H1 (cell line): ENCODE measurements at regions not wholly inside any gene's neighbourhood (a gene's known extent, or its start where the extent isn't known, plus 50 kb on each side); places are given as distances from the start of the nearest gene placed in this dataset.

Experiments
- CTCF ChIA-PET: fragments of 300-600 bp; sonication (Branson Sonifier 250); formaldehyde crosslinking; loops from one replicate; lab custom pipeline; 2021; ENCODE audit not compliant: partially characterized antibody; lab: Charles Lee
- POLR2A ChIA-PET: fragments of 300-600 bp; sonication (Branson Sonifier 250); formaldehyde crosslinking; loops from one replicate; lab custom pipeline; 2021; ENCODE audit warnings: inconsistent platforms; ENCODE audit not compliant: partially characterized antibody; lab: Charles Lee
- DNase-seq, 2 experiments: peaks; one replicate each; pipeline versions ENCODE4 v3.0.0 to v3.0.0-alpha.2; 2010 to 2022; ENCODE audit warnings: low spot score in 2 of 2, low read depth in 1 of 2, mixed read lengths in 1 of 2
- FAIRE-seq: peaks from 2 replicates; lab custom pipeline; 2011; peaks lifted over from hg19 to GRCh38; lab: Jason Lieb, UNC
- H2AFZ ChIP-seq: 2 replicates; pipeline ENCODE4 v1.8.1; 2012; ENCODE audit warnings: low read length, inconsistent platforms
- H2AK5ac ChIP-seq: 2 replicates; pipeline ENCODE4 v1.6.1; 2013; ENCODE audit warnings: low read depth, low read length
- H2BK120ac ChIP-seq: replicated peaks from 2 replicates; pipeline ENCODE3; 2013; ENCODE audit warnings: low read depth, low read length, inconsistent platforms
- H2BK12ac ChIP-seq: 2 replicates; pipeline ENCODE4 v1.6.1; 2013; ENCODE audit warnings: low read depth, low read length
- H2BK15ac ChIP-seq: 2 replicates; pipeline ENCODE4 v1.6.1; 2013; ENCODE audit warnings: low read length
- H2BK20ac ChIP-seq: 2 replicates; pipeline ENCODE4 v1.6.1; 2013; ENCODE audit warnings: low read length
- H2BK5ac ChIP-seq: 2 replicates; pipeline ENCODE4 v1.6.1; 2013; ENCODE audit warnings: low read depth, low read length
- H3K14ac ChIP-seq: 2 replicates; pipeline ENCODE4 v1.6.1; 2013; ENCODE audit warnings: inconsistent platforms; ENCODE audit not compliant: insufficient read length
- H3K18ac ChIP-seq: 2 replicates; pipeline ENCODE4 v1.6.1; 2013; ENCODE audit warnings: low read length; ENCODE audit errors: extremely low read depth
- H3K23ac ChIP-seq: 2 replicates; pipeline ENCODE4 v1.6.1; 2013; ENCODE audit warnings: inconsistent platforms; ENCODE audit not compliant: insufficient read length
- H3K23me2 ChIP-seq: 2 replicates; pipeline ENCODE4 v1.6.1; 2013; ENCODE audit warnings: low read depth, low read length
- H3K27ac ChIP-seq: 2 replicates; pipeline ENCODE4 v1.6.1; 2011; ENCODE audit warnings: low read depth, low read length, inconsistent platforms
- H3K27me3 ChIP-seq, 4 experiments: replicated peaks in 1 of 4; 1 replicate in 1 of 4; 2 replicates in 3 of 4; pipeline versions ENCODE4 v1.6.1 to v1.8.1; 2011 to 2013; ENCODE audit warnings: low read length in 3 of 4, mild to moderate bottlenecking in 3 of 4, inconsistent platforms in 2 of 4, mixed read lengths in 2 of 4, moderate library complexity in 1 of 4; ENCODE audit not compliant: control insufficient read depth in 3 of 4, insufficient read depth in 3 of 4; ENCODE audit errors: extremely low read depth in 1 of 4
- H3K36me3 ChIP-seq, 4 experiments: 2 replicates each; pipeline versions ENCODE4 v1.6.1 to v1.8.1; 2011 to 2013; ENCODE audit warnings: mild to moderate bottlenecking in 4 of 4, low read length in 3 of 4, moderate library complexity in 2 of 4, control low read depth in 1 of 4, inconsistent platforms in 1 of 4; ENCODE audit not compliant: insufficient read depth in 4 of 4, control insufficient read depth in 2 of 4
- H3K4ac ChIP-seq: replicated peaks from 2 replicates; pipeline ENCODE3; 2013; ENCODE audit warnings: low read length, low read depth, mixed read lengths, inconsistent platforms; ENCODE audit not compliant: insufficient read length
- H3K4me1 ChIP-seq, 4 experiments: replicated peaks in 1 of 4; 1 replicate in 1 of 4; 2 replicates in 3 of 4; pipeline versions ENCODE4 v1.6.1 to v1.8.1; 2011 to 2013; ENCODE audit warnings: low read length in 3 of 4, inconsistent platforms in 2 of 4, mixed read lengths in 1 of 4; ENCODE audit not compliant: insufficient read depth in 4 of 4, control insufficient read depth in 3 of 4
- H3K4me2 ChIP-seq, 2 experiments: 2 replicates each; pipeline versions ENCODE4 v1.6.1 to v1.8.1; 2011 to 2013; ENCODE audit warnings: low read depth in 2 of 2, low read length in 2 of 2, control low read depth in 1 of 2, inconsistent platforms in 1 of 2, mild to moderate bottlenecking in 1 of 2; ENCODE audit not compliant: insufficient read depth in 1 of 2
- H3K4me3 ChIP-seq, 4 experiments: fragments of 200-600, 300-600 bp in 1 of 4; sonication (generic), shearing (Covaris generic), sonication (Bioruptor Twin) in 1 of 4; 2 replicates each; pipeline versions ENCODE4 v1.5.1 to v1.8.1; 2011 to 2016; ENCODE audit warnings: low read length in 4 of 4, low read depth in 3 of 4, control low read depth in 2 of 4, inconsistent platforms in 2 of 4, mild to moderate bottlenecking in 2 of 4, mixed read lengths in 1 of 4, moderate library complexity in 1 of 4; ENCODE audit not compliant: insufficient read depth in 2 of 4; ENCODE audit errors: extremely low read depth in 1 of 4
- H3K56ac ChIP-seq: replicated peaks from 2 replicates; pipeline ENCODE3; 2013; ENCODE audit warnings: low read depth, mild to moderate bottlenecking, mixed read lengths, low read length, inconsistent platforms; ENCODE audit not compliant: insufficient read length
- H3K79me1 ChIP-seq: 2 replicates; pipeline ENCODE4 v1.6.1; 2013; ENCODE audit warnings: low read depth, low read length, control low read depth
- H3K79me2 ChIP-seq, 2 experiments: 2 replicates each; pipeline versions ENCODE4 v1.6.1 to v1.8.1; 2012 to 2013; ENCODE audit warnings: low read length in 2 of 2, mild to moderate bottlenecking in 2 of 2, inconsistent platforms in 1 of 2; ENCODE audit not compliant: insufficient read depth in 2 of 2, control insufficient read depth in 1 of 2
- H3K9ac ChIP-seq, 4 experiments: replicated peaks in 1 of 4; 1 replicate in 1 of 4; 2 replicates in 3 of 4; pipeline versions ENCODE4 v1.6.1 to v1.8.1; 2011 to 2013; ENCODE audit warnings: low read depth in 3 of 4, low read length in 3 of 4, control low read depth in 2 of 4, mild to moderate bottlenecking in 2 of 4, moderate library complexity in 2 of 4, inconsistent platforms in 1 of 4; ENCODE audit errors: extremely low read depth in 1 of 4
- H3K9me3 ChIP-seq, 2 experiments: 2 replicates each; pipeline versions ENCODE4 v1.6.1 to v1.8.1; 2012 to 2013; ENCODE audit warnings: mild to moderate bottlenecking in 2 of 2, moderate library complexity in 2 of 2, control low read depth in 1 of 2, inconsistent platforms in 1 of 2, low read depth in 1 of 2, low read length in 1 of 2, mixed read lengths in 1 of 2; ENCODE audit not compliant: insufficient read depth in 2 of 2
- H4K20me1 ChIP-seq, 2 experiments: replicated peaks in 1 of 2; 2 replicates each; pipeline versions ENCODE3 to v1.8.1; 2011 to 2013; ENCODE audit warnings: inconsistent platforms in 2 of 2, low read length in 2 of 2, mild to moderate bottlenecking in 1 of 2; ENCODE audit not compliant: insufficient read depth in 2 of 2, control insufficient read depth in 1 of 2
- H4K5ac ChIP-seq: 2 replicates; pipeline ENCODE4 v1.6.1; 2013; ENCODE audit warnings: low read length, low read depth, mixed read lengths, inconsistent platforms; ENCODE audit not compliant: insufficient read length
- H4K8ac ChIP-seq: 2 replicates; pipeline ENCODE4 v1.8.0; 2013; ENCODE audit warnings: mild to moderate bottlenecking, moderate library complexity, low read length, inconsistent platforms; ENCODE audit not compliant: insufficient read depth; ENCODE audit errors: extremely low read depth
- H4K91ac ChIP-seq: replicated peaks from 2 replicates; pipeline ENCODE3; 2013; ENCODE audit warnings: low read length, mixed read lengths, inconsistent platforms; ENCODE audit not compliant: insufficient read length
- FOSL1 ChIP-seq: IDR thresholded peaks from 2 replicates; pipeline ENCODE4 v1.6.1; 2011; ENCODE audit warnings: mild to moderate bottlenecking, low read depth, low read length, moderate library complexity; ENCODE audit not compliant: insufficient read depth
- GABPA ChIP-seq: IDR thresholded peaks from 2 replicates; pipeline ENCODE4 v1.6.1; 2011; ENCODE audit warnings: mild to moderate bottlenecking, low read length, moderate library complexity, borderline replicate concordance; ENCODE audit not compliant: insufficient read depth
- KDM4A ChIP-seq: IDR thresholded peaks from one replicate; pipeline ENCODE4 v1.7.1; 2012; ENCODE audit warnings: low read depth, mild to moderate bottlenecking, moderate library complexity, low read length, inconsistent platforms; ENCODE audit not compliant: severe bottlenecking
- MAX ChIP-seq: IDR thresholded peaks from 2 replicates; pipeline ENCODE4 v1.6.1; 2012; ENCODE audit warnings: inconsistent platforms
- NRF1 ChIP-seq: IDR thresholded peaks from 2 replicates; pipeline ENCODE4 v1.6.1; 2011; ENCODE audit warnings: mild to moderate bottlenecking, low read depth, low read length, improper control_type of control experiment
- PHF8 ChIP-seq: fragments of 200-600 bp; sonication (generic); conservative IDR thresholded peaks from 2 replicates; pipeline ENCODE4 v1.7.1; 2012; ENCODE audit warnings: low read depth, mild to moderate bottlenecking, inconsistent platforms, low read length, moderate library complexity
- RAD21 ChIP-seq, 2 experiments: IDR thresholded peaks in 1 of 2; conservative IDR thresholded peaks in 1 of 2; 2 replicates each; pipeline ENCODE4 v1.6.1; 2011; ENCODE audit warnings: low read depth in 2 of 2, low read length in 2 of 2, improper control_type of control experiment in 1 of 2, inconsistent platforms in 1 of 2, mild to moderate bottlenecking in 1 of 2, moderate library complexity in 1 of 2
- WGBS, 2 experiments: shearing (Covaris generic) in 1 of 2; methylation state at CpG; one replicate each; pipeline versions ENCODE4 v1.1.6 to v1.1.7; 2013 to 2015; ENCODE audit warnings: low lambda C conversion rate in 2 of 2, mixed read lengths in 2 of 2, inconsistent platforms in 1 of 2, low coverage in 1 of 2, missing lambda C conversion rate in 1 of 2; ENCODE audit not compliant: insufficient replicate concordance in 2 of 2, insufficient coverage in 1 of 2, insufficient read length in 1 of 2; ENCODE audit errors: extremely low coverage in 1 of 2, missing lambda C conversion rate in 1 of 2; 5-methylcytosine and 5-hydroxymethylcytosine counted together

GRCh38 chr2:109690457-109690821 is 76.3 kb downstream of the SOWAHC start:
- FAIRE-seq = no peak
- 88% methylated on average over 6 of the region's 6 CpGs; no CpG with 5 or more reads in 1 of the 2 experiments for WGBS, 2 experiments
- no peak overlapping the region for H2AK5ac ChIP-seq
- no peak overlapping the region for H4K5ac ChIP-seq
- no peak overlapping the region for H3K4ac ChIP-seq
- no peak overlapping the region for H4K8ac ChIP-seq
- CTCF ChIA-PET = interaction anchor here (1.0 to 1.6 kb wide), 3 partner anchors 12 to 94 kb away, joined by 3 to 5 read pairs (median 3); no protein-coding TSS in a partner anchor
- no peak overlapping the region for H2AFZ ChIP-seq
- no peak overlapping the region for H2BK20ac ChIP-seq
- no peaks in the 10 kb centered on the region for H3K79me1 ChIP-seq
- H3K23me2 ChIP-seq = no peaks in the 10 kb centered on the region
- TF ChIP-seq FOSL1 (no peak), NRF1 (no peak), KDM4A (no peak), PHF8 (no peak), MAX (no peak), RAD21 (IDR thresholded peaks at IDR 0.05 in 1 of 2, conservative IDR thresholded peaks at IDR 0.05 in 1 of 2; ENCODE audit: low read depth in 2 of 2, low read length in 2 of 2) (no peak), GABPA (no peak)
- TF ChIP-seq, all 59 proteins: peak for 0
- H3K4me3 ChIP-seq = no peak overlapping the region
- H3K9ac ChIP-seq = no peak overlapping the region
- no peak overlapping the region for H2BK120ac ChIP-seq
- no peak overlapping the region for H2BK12ac ChIP-seq
- no peaks in the 10 kb centered on the region for H4K20me1 ChIP-seq
- no peak overlapping the region for H3K4me2 ChIP-seq
- no peaks in the 10 kb centered on the region for H3K36me3 ChIP-seq
- no peak overlapping the region for H2BK15ac ChIP-seq
- POLR2A ChIA-PET = no interaction called here
- H3K18ac ChIP-seq = no peak overlapping the region
- no peak overlapping the region for H4K91ac ChIP-seq
- H2BK5ac ChIP-seq = no peak overlapping the region
- H3K4me1 ChIP-seq = peaks cover 0 to 6% (median 0%) of the 10 kb centered on the region in 4 experiments; a peak in 1 of 7 replicates
- no peak overlapping the region for H3K14ac ChIP-seq
- no peaks in the 10 kb centered on the region for H3K9me3 ChIP-seq
- no peaks in the 10 kb centered on the region for H3K79me2 ChIP-seq
- no peaks in the 10 kb centered on the region for H3K27me3 ChIP-seq
- no peak overlapping the region for H3K27ac ChIP-seq
- H3K56ac ChIP-seq = no peak overlapping the region
- DNase-seq = no peak
- H3K23ac ChIP-seq = no peak overlapping the region
